LoVo (cell line): ENCODE measurements at regions not wholly inside any gene's neighbourhood (a gene's known extent, or its start where the extent isn't known, plus 50 kb on each side); places are given as distances from the start of the nearest gene placed in this dataset.
A peak's percentile ranks its signal among the peaks of the same experiment; 100 is the strongest.
"Not testable (repeated sequence)": the region's sequence is repeated elsewhere in the genome, so short reads cannot be mapped to it uniquely, and the experiment has no call there.

Experiments used
- DNase-seq: peaks from one replicate; pipeline ENCODE4 v3.0.0-alpha.2; 2016; ENCODE audit warnings: low spot score

DNA sequence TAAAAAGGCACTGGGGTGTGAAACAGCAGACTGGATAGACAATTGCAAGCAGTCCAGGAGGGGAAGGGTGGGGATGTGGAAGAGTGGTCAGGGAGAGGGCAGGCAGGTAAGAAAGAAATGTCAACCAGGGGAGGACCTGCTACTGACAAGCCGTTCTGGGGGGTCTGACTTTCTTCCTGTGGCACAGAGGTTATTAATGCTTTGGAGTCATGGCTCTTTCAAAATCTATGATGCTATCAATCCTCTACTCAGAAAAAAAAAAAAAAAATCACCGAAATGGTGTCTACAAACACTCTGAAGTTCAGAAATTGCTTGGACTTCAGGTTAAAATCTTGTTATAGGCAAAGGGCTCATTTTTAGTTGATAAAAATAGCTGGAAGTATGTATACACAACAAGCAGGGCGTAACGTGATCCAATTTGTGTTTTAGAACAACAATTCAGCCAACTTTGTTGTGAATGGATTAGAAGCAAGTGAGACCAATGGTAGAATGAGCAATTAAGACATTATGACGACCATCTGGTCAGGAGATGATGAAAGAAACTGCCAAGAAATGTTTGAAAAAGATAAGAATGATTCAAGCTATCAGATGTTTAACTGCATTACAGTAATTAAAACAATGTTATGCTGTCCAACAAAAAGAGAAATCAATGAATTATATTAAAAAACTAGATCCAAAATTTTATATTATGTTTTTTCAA is 255.2 kb downstream of the DEPDC1B start:
- DNase-seq, result no peak

DNA sequence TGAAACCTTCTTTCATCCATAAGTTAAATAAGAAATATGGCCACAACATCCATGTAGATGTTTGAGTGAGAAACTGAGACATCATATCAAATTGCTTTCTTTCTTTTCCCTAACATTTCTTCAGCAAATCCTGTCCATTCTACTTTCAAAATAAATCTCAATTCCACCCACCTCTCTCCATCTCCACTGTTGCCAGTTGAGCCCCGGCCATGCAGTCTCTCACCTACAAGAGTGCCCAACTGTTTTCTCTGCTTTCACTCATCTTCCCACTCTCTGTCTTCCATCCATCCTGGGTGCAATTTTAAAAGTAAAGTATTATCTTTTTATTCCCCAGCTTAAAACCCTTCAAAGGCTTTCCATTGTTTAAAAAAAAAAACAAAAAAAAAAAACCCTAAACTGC is 260.4 kb downstream of the DEPDC1B start:
- no peak for DNase-seq

GRCh38 chr5:60437308-60437707 is 262.7 kb downstream of the DEPDC1B start:
- no peak for DNase-seq

DNA sequence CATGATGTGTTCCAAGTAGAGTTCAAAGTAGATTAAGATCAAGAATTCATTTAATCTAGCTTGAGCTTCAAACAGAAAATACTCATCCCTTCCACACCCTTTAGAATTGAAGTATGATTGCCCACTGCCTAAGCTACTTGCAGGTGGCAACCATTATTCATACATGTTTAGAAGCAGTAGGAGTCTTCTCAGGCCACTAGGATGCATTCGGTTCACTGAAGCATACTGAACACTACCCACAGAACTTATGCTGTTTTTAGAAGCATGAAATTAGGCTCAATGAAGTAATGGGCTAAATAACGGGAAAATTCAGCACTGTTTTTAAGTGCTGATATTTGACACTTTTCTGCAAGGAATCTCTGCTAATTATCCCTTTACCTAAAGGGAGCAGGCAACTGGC is 263.4 kb downstream of the DEPDC1B start:
- DNase-seq, result no peak

DNA sequence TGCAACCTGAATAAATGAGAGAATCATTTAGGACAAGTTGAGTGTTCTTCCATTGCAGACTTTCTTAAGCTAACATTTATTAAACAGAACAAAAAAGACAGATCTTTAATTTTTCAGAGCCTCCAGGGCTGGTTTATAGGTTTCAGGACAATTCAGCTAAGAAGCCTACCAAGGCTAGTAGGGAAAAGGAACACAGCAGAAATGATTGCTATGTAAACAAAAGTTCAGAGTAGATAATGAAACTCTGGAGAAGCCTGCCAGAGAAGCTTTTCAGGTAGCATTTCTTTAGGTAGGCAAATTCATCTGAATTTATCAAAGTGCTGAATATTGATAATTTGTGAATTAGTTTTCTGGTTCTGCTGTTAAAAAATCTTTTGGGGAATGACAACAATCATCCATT is 264.2 kb downstream of the DEPDC1B start:
- no peak for DNase-seq

DNA sequence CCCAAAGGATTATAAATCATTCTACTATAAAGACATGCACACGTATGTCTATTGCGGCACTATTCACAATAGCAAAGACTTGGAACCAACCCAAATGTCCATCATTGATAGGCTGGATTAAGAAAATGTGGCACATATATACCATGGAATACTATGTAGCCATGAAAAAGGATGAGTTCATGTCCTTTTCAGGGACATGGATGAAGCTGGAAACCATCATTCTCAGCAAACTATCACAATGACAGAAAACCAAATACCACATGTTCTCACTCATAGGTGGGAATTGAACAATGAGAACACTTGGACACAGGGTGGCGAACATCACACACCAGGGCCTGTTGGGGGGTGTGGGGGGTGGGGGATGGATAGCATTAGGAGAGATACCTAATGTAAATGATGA is 273.8 kb downstream of the DEPDC1B start:
- not testable (repeated sequence) for DNase-seq

DNA sequence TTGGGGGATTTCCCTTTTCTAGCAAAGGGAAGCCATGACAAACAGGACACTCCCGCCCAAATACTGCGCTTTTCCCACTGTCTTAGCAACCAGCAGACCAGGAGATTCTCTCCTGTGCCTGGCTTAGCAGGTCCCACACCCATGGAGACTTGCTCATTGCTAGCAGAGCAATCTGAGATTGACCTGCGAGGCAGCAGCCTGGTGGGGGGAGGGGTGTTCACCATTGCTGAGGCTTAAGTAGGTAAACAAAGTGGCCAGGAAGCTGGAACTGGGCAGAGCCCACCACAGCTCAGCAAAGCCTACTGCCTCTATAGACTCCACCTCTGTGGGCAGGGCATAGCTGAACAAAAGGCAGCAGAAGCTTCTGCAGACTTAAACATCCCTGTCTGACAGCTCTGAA is 279.2 kb downstream of the DEPDC1B start:
- not testable (repeated sequence) for DNase-seq

- DNase-seq, result no peak
These were observed 282.3 kb downstream of the DEPDC1B start for GRCh38 chr5:60417500-60418181.

- DNase-seq, result no peak
These were observed 284.5 kb downstream of the DEPDC1B start for GRCh38 chr5:60415443-60415842.

- no peak for DNase-seq
These were observed 289.5 kb downstream of the DEPDC1B start for GRCh38 chr5:60410427-60410826.

DNA sequence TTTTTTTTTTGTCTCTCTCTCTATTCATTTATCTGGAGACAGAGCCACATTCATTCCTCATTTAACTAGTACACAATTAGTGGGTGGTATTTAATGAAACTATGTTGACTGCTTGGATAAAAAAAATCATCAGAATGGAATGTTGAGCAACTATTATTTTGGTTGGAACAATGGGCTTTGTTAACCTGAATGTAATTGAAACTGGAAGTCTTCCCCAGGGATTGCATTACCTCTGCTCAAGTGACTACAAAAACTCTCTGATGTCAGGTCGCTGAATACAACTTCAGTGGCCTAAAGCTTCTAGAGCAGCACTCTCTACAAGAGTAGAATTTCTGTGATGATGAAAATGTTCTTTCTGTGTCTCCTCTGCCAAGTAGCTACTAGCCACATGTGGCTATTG is 295.8 kb downstream of the DEPDC1B start:
- DNase-seq, result no peak

DNA sequence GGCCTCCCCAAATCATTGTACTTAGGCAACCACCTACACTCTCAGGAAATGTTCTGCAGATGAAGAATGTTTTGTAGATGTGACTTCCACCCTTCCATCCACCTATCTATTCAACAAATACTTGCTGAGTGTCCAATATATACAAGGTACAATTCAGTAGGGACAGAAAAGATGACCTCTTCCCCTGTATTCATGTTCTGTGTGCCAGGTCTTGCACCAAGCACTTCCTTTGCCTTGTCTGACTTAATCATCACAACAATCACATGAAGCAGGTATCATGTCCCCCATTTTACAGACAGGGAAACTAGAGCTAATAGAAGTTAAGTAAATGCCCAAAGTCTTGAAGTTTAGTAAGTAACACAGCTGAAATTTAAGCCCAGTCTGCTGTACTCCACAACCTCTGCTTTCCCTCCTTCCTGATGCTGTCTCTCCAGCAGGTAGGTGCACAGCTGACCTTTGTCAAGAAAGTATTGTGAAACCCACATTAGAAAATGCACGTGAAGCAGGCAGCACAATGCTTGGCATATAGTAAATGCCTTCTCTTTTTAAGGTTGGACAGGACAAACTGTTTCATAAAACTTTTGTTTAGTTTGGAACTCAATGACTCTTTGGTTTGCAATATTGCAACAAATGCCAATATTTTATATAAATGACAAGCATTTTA is 296.5 kb downstream of the DEPDC1B start:
- DNase-seq, result no peak

- no peak for DNase-seq
These were observed 297.7 kb downstream of the DEPDC1B start for GRCh38 chr5:60402161-60402785.

DNA sequence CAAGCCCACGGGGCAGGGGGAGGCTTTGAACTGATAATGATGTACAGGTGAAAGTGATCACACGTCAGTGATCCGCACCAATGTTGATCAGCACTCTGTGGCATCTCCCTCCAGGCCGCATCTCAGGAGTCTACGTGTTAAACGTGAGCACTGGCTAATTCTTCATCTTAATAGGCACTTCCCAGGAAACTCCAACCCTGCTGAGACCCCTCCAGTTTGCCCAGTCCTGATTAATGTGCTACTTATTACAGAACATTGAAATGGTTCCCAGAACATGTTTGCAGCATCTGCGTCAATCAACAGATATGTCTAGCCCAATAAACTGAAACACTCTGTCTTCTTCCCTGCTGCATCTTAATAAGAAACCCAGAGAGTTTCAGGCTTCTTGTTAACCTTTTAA is 298.4 kb downstream of the DEPDC1B start:
- no peak for DNase-seq

- no peak for DNase-seq
These were observed 300.5 kb downstream of the DEPDC1B start for GRCh38 chr5:60399507-60399906.

DNA sequence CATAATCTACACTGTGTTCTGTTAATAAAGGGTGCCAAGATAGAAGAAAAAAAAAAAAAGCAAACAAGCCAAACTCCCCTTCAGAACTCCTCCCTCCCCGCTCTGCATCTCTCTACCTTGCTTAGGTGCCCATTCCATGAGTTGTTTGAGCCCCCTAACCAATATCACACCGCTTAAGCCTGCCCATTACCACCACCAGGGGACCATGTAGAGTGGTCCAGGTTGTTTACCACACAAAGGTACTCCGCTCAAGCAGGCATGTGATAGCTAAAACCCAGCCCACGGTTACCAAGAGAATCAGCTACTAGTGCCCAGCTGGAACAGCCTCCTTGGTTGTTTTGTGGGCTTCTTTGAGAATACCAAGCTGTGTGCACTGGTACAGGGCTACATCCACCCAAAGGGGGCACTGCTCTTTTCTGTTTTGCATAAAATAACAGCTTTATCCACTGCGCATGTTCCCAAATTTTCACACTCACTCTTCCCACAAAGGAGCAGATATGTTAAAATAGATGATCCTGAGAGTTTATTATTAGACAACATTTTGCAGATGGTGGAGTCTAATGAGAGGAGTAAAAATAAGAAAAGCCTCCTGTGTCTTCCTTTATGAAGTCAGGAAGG is 304.1 kb downstream of the DEPDC1B start:
- DNase-seq, result no peak

DNA sequence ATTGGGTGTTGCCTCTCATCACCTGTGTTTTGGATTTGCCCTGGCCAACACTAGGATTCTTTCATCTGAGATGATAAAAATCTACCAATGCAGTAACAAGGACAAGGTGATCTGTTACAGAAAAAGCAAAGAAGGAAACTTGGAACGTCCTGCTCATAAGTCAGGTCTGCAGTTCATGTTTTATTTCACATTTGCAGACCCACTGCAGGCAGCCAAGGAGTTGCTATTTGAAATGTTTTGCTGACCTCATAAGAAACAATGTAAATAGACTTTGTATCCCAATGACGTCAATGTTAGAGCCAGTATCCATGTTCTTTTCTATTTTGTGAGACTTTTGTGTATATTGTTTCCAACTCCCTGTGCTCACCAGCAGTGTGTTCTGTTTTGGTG is 312.9 kb downstream of the DEPDC1B start:
- DNase-seq, result no peak

- no peak for DNase-seq
These were observed 313.4 kb downstream of the DEPDC1B start for GRCh38 chr5:60386436-60387050.

DNA sequence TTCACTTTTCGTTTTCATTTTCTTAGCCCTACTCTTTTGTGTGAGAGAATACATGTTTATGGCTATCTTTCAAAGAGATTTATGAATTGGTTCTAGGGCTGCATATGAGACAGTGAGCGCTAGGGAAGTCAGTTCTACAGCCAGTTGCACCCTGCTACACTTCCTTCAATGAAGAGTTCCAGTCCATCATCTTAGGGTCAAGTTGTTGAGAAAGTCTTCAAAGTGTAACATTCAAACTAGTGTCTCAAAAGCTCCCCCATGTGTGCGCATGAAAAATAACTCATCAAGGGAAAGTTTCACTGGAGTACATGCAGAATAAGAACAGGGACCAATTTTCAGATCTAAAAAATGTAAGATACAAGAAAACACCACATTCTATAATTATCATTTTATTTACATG is 317.2 kb downstream of the DEPDC1B start:
- peak; percentile 56 for DNase-seq

GRCh38 chr5:60379907-60380306 is 320.1 kb downstream of the DEPDC1B start:
- DNase-seq, result no peak

DNA sequence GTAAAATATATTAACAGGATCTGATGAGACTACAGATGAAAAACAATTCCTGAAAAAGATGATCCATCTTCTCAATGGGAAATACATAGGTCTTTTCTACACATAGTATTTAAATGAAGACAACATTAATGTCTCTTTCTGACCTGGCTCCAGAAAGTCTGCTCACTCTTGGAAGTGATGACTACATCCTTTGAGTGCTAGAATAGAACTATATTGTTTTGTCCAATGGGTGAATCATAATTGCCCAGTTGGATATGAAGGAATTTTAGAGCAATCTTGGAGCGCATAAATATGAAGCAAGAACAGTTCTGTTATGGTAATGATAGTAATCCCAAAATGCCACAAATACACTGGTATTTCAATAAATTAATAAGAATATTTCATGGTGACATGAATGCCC is 322.1 kb downstream of the DEPDC1B start:
- DNase-seq, result no peak

GRCh38 chr5:60376860-60377259 is 323.1 kb downstream of the DEPDC1B start:
- no peak for DNase-seq
